GM18502 (cell line): ENCODE measurements at regions not wholly inside any gene's neighbourhood (a gene's known extent, or its start where the extent isn't known, plus 50 kb on each side); places are given as distances from the start of the nearest gene placed in this dataset.

ENCODE experiments used
- ATAC-seq: cut with Tn5 transposase; IDR thresholded peaks from one replicate; pipeline ENCODE4 v1.9.1; 2021; ENCODE audit warnings: mild to moderate bottlenecking; ENCODE audit not compliant: unreplicated experiment, poor library complexity

DNA sequence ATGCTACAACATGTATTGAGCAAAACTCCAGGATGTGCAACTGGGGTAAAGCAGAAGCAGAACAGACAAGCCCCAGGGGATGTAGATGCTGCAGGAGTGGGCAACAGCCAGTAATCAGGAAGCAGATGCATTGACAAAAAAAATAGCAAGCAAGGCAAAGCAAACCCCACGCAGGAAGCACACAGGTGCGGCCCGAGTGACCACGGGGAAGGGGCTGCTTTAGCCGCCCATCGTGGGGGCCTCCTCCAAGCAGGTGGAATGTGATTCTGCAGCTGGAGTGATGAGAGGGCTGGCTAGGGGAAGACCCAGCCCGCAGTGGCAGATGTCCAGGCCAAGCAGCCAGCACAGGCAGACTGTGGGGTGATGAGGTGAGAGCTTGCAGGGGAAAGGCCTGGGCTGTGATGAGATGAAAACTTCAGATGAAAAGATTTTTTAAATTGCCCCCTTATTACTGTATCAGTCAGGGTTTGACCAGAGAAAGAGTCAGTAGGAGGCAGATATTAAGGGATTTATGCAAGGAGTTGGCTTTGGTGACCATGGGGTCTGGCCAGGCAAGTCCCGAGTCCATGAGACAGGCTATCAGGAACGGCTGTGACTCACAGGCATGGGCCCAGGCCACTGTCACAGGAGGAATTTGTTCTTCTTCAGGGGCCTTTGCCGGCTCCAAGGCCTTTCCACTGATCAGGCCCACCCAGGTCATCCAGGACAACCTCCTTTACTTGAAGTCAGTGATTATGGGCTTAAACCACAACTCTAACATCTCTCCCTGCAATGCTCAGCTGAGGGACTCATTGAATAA is 207.6 kb downstream of the ANKRD60 start:
- ATAC-seq, result no peak

DNA sequence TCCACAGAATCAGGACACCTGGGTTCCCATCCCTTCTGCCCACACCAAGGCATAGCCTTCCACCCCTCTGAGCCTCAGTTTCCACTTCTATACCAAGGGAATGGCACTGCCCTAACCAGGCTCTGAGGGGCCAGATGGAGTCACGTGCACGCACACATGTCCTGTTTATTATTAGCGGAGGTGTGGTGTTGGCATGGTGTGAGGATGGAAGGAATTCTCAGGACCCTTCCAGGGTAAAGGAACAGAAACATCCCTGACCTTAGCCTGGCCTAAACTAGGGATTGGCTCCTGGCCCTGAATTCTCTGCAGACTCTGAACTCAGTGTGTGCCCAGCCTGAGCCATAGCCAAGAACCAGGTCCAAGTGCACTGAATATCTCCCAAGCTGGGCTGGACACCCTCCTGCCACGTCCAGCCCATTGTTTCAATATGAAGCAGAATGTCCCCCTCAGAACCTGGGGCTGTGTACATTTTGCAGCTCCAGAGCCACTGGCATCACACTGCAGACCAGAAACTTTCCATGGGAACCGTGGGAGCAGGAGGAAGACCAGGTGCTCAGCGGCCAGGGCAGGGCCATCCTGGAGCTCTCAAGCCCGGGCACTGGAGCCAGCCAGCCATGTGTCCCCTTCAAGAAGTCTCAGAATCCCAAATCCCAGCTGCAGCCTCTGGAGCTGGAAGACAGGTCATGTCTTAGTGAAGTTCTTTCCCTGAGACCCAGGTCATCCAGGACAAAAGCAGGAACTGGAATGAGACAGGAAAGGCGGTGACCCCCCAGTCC is 208.4 kb downstream of the ANKRD60 start:
- no peak for ATAC-seq

DNA sequence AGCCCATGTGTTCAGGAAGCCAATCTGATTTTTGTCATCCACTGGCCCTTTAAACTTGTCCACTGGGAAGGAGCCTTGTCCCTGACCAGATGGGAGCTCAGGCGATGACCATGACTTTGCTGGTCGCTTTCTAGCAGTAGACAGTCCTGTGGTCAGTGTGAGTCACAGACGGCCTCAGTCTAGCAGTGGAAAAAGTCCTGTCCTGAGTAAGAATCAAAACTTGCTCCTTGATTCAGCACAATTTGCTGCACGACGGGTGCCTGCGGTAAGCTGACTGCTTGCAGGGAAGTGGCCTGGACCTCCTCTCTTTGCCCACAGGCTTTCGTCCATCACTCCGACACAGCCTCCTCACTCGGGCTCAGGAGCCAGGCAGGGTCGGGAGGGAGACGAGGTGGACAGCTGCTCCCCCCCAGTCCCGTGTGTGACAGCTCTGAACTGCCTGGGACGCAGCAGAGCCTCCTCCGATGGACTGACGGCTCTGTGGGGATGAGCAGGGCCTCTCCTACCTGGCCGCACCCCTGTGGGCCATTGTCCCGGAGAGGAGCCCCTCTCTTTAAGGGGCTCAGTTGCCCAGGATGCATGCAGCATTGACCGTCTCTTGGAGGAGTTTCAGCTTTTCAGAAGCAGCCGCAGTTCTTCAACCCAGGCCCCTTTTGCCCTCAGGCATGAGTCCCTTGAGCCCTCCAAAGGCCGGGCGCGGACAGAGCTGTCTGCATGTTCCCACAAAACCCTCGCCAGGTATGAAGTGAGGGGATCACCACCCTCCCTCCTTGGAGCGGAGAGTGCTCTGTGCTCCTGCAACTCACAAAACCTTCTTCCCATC is 209.2 kb downstream of the ANKRD60 start:
- no peak for ATAC-seq

DNA sequence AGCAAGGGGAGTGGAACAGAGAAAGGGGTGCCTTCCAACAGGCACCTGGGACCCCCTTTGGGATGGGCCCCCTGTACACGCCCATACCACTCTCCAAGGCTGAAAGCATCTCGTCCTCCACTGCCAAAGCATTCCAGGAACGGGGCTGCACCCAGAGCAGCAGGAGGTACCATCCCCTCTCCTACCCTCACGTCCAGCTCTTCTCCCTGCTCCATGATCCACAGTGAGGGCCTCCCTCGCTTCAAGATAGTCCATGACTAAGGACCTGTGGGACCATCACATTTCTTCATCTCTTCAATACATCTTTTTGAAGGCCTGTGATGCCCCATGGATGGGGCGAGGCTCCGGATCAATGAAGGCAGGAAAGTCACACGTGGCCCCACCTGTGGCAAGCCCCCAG is 209.9 kb downstream of the ANKRD60 start:
- no peak for ATAC-seq

DNA sequence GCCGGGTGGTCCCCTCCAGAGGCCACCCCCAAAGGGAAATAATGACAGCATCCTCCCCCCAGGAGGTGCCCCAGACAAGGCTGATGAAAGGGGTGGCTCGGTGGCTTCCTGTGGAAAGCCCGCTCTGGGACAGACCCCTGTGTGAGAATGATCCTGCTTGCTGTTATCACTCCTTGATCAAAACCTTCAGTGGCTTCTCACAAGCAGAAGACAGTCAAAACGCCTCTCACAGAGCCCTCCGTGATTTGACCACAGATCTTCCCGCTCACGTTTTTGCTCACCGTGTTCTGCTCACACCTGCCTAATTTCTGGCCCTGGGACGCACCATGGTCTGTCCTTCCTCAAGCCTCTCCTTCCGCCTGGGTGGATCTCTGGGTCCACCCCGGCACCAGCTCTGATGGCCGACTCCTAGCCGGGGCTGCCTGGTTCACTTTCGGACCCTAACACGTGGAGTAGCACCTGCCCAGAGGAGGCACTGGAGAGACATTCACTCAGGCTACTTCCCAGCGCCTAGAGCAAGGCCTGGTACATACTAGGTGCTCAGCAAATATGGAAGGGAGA is 210.4 kb downstream of the ANKRD60 start:
- ATAC-seq, result no peak

DNA sequence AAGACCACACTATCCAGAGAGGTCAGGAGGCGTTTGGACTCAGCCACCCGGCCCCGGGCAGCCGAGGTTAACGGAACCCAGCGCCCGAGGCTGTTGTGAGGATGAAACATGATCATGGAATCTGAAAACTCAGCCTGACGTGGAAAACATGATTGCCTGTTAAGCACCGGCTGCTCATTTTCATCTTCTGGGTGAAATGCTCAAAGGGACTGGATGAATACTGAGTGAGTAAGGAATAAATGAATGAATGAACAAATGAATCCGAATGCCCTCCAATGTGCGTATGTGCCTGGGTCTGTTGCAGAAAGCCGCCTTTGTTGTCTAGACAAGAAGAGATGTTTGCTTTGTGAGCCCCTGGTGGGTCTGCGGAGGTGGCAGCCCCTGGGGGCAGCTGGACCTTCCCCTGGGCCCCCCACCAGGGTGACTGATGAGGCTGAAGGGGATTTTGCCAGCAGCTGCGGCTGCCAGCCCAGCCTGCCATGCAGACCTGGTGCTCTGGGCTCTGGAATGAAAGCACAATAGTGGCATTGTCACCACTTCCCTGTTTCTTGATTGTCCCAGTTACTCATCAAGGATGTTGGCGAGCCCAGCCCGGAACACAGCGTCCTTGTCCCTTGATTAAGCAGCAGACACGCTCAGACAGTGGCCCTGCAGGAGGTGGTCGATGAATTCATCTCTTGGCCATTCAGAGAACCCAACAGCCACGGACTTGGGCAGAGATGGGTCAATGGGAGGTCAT is 211.1 kb downstream of the ANKRD60 start:
- ATAC-seq, result no peak

DNA sequence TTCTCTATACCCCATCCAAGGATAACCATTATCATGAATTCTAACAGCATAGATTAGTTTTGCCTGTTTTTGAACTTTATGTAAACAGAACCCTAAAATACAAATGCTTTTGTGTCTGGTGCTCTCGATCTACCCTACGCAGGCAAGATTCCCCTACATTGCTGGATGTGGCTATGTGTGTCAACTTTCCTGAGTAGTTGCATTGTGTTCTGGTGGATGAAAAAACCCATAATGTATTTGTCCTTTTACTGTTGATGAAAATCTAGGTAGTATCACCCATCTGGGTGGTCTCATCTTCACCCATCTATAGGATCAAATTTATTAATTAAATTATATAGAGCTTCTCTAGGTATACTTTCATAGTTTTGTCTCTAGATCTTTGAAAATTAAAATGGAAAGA is 211.7 kb downstream of the ANKRD60 start:
- ATAC-seq, result no peak

DNA sequence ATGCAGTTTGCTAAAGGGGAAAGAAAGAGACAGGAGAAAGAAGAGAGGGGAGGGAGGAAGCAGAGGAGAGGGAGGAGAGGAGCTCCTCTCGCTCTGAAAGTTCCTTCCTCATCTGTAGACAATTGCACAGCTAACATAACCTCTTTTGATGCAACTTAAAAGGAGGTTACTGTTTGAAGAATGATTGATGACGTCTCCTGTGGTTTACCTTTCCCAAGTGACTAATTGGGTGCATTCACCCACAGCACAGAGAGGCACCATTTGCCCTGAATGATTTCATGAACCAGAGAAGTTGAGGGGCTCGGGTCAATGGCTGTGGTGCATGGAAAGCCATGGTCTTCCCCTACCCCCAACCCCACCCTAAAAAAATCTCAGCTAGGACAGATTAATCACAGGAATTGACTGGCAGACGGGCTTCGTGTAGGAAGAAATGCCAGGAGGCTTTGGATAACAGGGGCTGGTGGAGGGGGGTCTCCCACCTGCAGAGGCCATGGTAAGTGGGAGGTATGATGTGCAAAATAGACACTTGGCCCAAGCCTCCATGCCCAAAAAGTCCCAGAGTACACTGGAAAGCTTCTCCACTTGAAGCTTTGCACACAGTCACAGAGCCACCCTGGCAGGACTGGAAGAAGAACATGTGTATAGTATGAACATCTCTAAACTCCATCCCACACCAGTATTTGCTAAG is 213.7 kb downstream of the ANKRD60 start:
- ATAC-seq, result no peak

DNA sequence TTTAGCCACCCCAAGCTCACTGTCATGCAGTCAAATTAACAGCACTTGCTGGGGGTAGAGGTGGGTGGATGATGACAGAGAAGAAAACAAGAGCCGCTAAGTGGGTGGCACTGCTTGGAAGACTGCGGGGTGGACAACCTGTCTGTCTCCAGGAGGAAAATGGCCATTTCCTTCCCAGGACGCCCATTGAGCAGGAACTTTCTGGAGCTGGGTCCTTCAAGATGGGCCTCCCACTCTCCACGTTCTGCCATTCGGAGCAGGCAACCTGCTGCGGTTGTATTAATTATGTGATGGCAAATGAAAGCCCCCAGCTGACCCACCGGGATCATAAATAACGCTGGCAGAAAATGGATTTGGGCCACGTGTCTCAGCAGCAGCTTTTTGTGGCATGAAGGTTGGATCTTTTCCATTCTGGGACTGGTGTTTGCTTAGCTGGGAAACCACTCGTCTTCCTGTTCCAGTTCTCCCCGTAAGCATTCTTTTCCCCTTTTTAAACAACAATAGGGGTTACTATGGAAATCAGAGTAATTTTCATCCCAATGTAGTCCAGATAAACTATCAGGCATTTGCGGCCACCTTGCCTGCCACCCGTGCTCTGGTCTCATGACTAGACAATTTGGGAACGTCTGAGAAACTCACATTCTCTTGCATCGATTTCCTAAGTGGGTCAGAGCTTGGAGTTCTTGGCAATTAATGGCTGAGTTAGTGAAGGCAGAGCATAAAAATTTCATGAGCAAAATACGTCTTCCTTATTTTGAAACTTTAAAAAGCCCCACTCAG is 215.5 kb downstream of the ANKRD60 start:
- ATAC-seq, result no peak

DNA sequence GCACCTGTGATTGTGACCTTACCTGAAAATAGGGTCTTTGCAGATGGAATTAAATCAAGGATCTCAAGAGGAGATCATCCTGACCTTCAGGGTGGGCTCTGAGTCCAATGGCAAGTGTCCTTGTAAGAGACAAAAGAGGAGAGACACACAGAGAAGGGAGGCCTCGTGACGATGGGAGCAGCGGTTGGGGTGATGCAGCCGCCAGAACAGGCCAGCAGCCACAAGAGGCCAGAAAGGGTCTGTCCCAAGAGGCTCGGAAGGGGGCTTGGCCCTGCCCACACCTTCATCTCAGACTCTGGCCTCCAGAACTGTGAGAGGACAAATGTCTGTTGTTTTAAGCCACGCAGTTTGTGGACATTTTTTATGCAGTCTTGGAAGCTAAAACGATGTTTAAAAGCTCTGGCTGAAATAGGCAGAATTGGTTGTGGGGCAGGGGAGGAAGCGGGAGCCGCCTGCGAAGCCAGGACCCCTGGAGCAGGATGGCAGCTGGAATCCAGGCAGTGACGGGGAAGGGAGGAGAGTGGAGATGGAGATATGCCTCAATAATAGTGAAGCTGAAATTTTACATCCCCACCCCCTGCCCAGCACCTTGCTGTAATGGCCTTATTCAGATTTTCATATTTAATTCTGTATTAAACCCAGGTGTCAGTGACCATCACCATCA is 216.4 kb downstream of the ANKRD60 start:
- ATAC-seq, result no peak

DNA sequence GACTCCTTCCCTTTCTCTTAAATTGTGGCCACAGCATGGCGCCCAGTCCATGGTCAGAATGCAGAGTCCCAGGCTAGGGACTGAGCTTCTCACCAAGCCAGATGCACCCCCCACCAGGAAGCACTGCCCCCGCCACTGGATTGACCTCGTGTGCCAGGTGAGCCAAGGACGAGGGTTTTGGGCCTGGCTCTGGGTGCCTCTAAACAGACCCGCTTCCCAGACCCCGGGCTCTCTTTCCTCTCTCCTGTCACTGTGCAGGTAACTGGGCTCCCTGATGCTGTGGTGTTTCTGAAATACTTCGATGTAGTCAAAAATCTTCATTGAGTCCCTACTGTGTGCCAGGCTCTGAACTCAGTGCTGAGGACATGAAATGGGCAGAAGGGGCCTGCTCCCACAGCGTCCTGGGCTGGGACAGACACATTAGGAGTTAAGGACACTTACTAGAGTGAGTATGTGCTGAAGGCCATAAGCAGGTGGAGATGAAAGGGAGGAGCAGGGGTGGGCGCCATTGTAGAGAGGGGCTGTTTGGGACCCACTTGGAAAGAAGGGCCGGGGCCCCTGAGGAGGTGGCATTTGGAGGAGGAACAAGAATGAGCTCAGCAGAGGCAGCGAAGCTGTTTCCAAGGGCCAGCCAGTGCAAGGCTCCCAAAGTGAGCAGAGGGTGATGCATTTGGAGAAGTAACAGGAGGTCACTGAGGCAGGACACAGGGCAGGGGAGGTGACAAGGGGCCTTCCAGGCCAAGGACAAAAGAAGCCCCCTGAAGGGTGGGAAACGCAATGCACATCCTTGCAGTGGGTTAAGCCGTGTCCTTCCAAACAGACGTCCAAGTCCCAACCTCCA is 217.1 kb downstream of the ANKRD60 start:
- ATAC-seq, result no peak

DNA sequence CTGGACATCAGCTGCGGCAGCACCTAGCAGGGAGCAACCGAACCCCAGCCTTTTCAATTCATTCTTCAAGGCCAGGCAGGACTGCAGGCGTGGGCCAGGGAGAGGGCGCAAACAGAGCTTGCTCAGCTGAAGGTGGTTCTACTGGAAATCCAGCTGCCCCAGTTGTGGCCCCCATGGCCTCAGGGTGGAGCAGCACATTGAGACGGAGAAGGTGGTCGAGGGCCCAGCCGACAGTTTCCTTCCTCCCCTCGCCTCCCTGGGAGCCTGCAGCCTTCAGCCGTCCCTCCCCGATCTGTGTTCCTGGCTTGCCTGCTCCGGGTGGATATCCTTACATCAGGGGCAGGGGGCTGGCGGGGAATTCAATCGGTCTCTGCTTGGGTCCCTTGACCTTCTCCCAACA is 217.8 kb downstream of the ANKRD60 start:
- no peak for ATAC-seq

DNA sequence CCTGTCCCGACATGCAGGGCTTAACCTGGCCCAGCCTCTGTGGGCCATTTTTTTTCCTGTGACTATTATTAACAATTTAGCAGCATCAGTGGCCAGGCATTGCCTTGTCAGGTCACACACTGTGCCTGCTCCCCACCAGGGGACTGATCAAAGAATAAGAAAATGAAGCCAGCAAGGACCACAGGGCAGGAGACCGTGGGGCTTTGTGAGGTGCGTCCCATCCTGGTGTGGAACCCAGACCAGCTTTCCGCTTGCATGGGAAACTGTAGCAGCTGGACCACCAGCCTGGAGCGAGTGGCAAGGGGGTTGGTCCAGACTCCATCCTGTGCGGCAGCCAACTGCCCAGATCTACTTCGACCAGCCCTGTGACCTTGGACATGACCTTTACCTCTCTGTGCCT is 218.3 kb downstream of the ANKRD60 start:
- no peak for ATAC-seq

DNA sequence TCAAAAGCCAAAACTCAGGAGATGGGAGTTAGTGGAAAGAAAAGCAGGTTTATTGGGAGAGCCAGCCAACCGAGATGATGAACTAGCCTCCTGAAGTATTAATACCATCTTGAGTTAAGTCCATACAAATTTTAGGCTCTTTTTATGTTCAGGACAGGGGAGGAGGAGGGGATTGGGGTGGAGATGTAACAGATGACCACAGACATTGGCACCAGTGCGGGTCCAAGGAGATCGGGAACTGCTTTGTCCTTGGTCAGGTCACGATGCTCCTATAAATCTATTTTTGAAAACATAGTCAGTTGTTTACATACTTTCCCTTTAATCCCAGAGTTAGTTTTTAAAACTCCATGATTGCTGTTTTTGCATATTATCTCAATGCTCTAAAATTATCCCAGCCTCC is 219.6 kb downstream of the ANKRD60 start:
- no peak for ATAC-seq

DNA sequence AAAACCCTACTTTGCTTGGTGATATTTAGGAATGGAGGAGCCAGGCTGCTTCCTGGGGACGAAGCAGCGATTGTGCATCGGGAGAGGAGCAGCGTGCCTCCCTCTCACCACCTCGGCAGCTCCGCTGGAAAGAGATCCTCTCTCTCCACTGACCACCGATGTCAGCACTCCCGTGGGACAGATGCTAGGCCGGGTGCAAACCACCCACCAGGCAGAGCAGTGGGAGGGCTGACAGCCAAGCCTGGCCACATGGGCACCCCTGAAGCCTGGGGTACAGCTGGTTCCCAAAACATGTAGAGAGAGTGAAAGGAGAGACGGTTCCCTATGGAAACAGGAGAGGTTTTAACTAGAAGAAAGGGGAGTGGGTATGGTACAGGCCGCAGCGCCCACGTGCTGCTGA is 220.0 kb downstream of the ANKRD60 start:
- no peak for ATAC-seq

DNA sequence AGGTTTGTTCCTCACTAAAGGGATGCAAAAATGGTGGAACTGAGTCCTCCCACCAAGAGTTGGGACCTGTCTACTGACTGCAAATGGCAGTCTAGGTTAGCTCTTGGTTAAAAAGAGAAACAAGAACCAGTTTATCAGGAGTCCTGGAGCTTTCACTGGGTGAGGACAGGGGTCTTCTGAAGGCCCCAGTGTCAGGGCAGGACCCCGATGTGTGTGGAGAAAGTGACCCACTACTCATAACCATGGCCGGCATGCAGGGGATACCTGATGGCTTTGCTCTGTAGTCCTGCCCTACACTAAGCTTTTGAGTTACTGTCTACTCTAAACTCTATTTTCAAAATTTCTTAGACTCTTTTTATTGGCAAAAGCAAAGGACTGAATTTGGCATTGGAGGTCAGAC is 220.5 kb downstream of the ANKRD60 start:
- no peak for ATAC-seq
